ENCODE measurements at regions not wholly inside any gene's neighbourhood (a gene's known extent, or its start where the extent isn't known, plus 50 kb on each side); places are given as distances from the start of the nearest gene placed in this dataset.

GRCh38 chrX:65035446-65035770 lies 59.2 kb upstream of the ZC4H2 start:
- TF ChIP-seq TCF7L2 (IDR thresholded peaks at IDR 0.05; ENCODE audit: low read depth, low read length): no peak
- TF ChIP-seq SIN3A (IDR thresholded peaks at IDR 0.05; ENCODE audit: borderline replicate concordance, insufficient read depth, low read depth, low read length): no peak
- no peak for TF ChIP-seq CTCF (IDR thresholded peaks at IDR 0.05)

Data from Panc1 (cell line).